GM18511 (cell line): ENCODE measurements at regions not wholly inside any gene's neighbourhood (a gene's known extent, or its start where the extent isn't known, plus 50 kb on each side); places are given as distances from the start of the nearest gene placed in this dataset.
A peak's percentile ranks its signal among the peaks of the same experiment; 100 is the strongest.

Experiments
- ATAC-seq: cut with Tn5 transposase; IDR thresholded peaks from one replicate; pipeline ENCODE4 v1.9.1; 2021; ENCODE audit warnings: mild to moderate bottlenecking, moderate library complexity; ENCODE audit not compliant: unreplicated experiment

DNA sequence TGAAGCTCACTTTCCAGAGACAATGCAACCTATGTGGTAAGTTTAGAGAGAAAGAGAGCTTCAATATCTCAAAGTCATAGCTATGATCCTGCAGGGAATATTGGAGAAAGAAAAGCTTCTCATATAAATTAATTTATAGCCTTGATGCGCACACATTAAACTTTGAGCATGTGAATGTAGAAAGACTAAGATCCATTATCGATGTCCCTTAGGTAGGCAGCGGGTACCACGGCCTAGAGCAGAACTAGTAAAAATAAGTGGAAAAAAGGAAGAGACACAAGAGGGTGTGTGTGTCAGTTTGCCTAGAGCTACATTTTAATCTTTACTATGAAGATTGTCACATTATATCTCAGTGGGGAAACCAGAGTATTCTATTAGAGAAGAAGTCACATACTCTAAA, 685.6 kb downstream of the AMY1C start:
- no peak for ATAC-seq

- ATAC-seq = no peak
These were observed 690.3 kb downstream of the AMY1C start for GRCh38 chr1:104440011-104440410.

- ATAC-seq = no peak
These were observed 707.0 kb downstream of the AMY1C start for GRCh38 chr1:104456724-104457123.

DNA sequence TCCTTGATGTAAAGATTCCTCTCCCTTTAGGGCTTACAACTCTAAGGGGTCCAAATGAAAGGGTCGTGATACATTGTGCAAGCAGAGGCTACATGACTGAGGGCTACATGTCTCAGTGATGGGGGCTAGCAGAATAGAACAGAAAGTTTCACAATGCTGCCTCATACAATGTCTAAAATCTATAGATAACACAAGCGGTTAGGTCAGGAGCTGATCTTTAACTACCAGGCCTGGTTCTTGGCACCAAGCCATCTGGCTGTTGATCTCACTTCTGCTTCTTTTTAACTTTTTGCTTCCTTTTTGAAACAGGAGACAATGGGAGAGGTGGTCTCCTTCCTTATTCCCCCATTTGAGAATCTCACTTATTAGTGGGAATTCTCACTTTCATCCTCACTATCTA, 710.2 kb downstream of the AMY1C start:
- ATAC-seq = no peak

GRCh38 chr1:104460880-104461279, 711.2 kb downstream of the AMY1C start:
- no peak for ATAC-seq

GRCh38 chr1:104463126-104463697, 713.5 kb downstream of the AMY1C start:
- no peak for ATAC-seq

DNA sequence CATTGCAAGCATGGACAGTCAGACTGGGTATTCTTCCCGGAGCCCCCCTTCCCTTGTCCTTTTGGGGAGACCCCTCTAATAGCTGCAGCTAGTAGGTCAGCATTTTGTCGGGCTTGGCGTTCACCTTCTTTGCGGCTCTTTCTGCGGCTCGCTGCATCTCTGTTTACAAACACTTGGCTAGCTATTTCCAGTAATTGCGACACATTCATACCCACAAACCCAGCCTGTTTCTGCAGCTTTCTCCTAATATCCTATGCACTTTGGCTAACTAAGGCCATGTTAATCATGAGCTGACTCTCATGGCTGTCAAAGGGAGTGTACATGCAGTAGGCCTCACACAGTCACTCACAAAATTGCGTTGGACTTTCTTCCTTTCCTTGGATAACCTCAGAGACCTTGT, 716.4 kb downstream of the AMY1C start:
- ATAC-seq = no peak

DNA sequence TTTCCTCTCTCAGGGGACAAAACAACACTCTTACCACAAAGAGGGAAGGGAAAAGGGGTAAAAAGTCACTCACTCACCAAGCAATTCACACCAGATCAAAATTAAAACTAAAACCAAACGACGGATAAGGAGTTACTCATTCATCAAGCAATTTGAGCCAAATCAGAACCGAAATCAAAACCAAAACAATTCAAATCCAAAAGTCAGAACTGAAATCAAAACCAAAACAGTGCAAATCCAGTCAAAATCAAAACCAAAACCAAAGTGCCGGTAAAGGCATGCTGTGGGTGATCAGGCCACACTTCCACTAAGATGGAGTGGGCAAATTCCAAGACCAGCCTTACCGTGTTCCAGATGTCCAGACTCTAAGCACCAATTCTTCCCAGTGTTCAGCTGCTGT, 717.9 kb downstream of the AMY1C start:
- peak; percentile 67 for ATAC-seq

DNA sequence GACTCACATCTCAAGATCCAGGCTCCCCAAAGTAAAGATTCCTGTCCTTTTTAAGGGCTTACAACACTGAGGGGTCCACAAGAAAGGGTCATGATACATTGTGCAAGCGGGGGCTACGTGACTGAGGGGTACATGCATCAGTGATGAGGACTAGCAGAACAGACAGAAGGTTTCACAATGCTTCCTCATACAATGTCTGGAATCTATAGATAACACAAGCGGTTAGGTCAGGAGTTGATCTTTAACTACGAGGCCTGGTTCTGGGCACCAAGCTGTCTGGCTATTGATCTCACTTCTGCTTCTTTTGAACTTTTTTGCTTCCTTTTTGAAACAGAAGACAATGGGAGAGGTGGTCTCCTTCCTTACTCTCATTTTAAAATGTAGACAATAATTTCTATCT, 718.6 kb downstream of the AMY1C start:
- peak; percentile 63 for ATAC-seq

DNA sequence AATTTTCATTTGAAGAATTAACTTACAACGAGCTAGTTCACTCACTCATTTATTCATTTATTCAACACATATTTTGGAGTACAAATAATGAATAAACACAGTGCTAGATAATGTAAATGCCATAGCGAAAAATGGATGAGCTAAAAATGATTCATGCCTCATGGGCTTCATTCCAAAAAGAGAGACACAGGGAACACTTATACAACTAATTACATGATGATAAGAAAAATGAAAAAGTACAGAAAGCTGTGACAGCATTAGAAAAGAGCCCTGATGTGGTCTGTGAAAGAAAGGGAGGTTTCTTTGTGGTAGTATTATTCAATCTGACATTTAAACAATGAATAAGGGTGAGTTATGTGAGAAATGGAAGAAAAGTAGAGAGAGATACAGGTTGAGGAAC, 726.4 kb downstream of the AMY1C start:
- ATAC-seq = no peak

DNA sequence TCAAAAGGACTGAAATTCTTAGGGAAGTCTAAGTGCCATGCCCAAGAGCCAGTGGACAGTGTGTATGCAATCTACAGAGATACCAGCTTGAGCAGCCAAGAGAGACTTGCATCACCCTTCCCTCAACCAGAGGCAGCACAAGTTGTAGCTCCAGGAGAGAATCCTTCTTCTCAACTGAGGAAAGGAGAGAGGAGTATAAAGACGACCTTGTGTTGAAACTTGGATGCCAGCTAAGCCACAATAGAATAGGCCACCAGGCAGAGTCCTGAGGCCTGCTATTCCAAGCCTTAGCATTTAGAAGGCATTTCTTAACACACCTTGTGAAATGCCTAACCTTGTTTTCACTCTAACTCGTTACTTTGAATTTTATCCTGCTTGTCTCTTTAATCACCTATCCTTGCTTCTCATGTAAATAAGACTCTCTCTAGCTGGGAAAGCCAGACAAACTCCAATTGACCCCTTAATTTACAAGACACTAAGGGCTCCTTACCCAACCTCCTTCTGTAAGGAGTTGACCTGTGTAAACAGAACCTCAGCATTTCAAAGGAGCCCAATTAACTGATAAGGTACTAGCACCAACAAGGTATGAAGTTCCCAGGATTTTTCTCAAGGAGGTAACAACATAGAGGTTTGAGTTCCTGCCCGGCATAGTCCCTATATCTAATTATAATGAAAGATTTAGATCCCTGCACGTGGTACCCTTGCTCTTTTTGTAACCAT, 738.8 kb downstream of the AMY1C start:
- no peak for ATAC-seq

DNA sequence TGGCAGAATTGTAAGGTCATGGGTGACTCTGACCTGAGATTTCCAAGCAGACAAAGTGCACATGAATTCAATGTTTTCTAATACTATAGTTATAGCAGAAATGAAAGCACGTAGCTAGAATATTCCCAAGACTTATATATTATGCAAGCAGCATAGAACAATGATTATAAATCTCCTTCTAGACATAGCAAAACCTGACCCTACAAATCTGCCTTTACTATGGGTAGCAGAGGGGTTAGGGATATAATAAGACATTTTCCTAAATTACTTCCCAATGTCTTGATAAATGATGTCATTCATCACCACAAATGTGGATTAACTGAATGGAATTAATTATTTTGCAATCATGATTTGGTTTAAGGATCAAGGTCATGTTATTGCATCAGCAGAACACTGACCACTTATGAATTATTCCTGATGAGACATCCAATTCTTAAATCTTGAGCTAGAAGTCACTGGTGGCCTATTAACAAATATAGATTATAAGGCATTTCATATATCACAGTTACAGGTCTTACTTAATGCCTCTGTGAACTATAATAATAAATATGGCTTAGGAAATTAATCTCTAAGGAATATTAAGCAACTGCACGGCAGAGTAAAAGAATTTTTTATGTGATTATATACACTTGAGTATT, 776.6 kb downstream of the AMY1C start:
- no peak for ATAC-seq

GRCh38 chr1:104531990-104532389, 782.3 kb downstream of the AMY1C start:
- ATAC-seq = no peak

GRCh38 chr1:104574620-104575019, 824.9 kb downstream of the AMY1C start:
- no peak for ATAC-seq

DNA sequence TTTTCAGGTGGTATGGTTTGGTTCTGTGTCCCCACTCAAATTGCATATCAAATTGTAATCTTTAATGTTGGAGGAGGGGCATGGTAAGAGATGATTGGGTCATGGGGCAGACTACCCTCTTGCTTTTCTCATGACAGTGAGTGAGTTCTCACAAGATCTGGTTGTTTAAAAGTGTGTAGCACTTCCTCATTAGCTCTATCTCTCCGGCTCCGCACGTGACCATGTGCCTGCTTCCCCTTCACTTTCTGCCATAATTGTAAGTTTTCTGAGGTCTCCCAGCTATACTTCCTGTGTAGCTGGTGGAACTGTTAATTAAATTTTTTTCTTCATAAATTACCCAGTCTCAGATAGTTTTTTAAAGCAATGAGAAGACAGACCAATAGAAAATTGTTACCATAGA, 843.2 kb downstream of the AMY1C start:
- peak; percentile 71 for ATAC-seq

DNA sequence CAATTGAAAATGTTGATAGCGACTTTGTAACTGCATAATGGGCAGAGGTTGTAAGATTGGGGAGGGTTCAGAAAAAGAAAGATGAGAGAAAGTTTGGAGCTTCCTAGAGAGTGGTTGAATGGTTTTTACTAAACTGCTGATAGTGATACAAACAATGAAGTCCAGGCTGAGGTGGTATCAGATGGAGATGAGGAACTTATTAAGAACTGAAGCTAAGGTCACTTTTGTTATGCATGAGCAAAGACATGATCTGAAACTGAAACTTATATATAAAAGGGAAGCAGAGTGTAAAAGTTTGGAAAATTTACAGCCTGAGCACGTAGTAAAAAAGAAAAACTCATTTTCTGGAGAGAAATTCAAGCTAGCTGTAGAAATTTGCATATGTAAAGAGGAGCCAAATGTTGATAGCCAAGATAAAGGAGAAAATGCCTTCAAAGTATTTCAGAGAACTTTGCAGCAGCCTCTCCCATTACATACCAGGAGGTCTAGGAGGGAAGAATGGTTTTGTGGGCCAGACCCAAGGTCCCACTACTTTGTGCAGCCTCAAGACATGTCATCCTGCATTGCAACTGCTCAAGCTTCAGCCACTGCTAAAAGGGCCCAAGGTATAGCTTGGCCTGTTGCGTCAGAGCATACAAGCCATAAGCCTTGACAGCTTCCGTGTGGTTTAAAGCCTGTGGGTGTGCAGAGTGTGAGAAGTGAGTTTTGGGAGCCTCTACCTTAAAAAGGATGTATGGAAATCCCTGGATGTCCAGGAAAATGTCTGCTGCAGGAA, 843.9 kb downstream of the AMY1C start:
- peak; percentile 81 for ATAC-seq

- no peak for ATAC-seq
These were observed 867.8 kb downstream of the AMY1C start for GRCh38 chr1:104617474-104617873.

- no peak for ATAC-seq
These were observed 871.5 kb downstream of the AMY1C start for GRCh38 chr1:104621221-104621620.

DNA sequence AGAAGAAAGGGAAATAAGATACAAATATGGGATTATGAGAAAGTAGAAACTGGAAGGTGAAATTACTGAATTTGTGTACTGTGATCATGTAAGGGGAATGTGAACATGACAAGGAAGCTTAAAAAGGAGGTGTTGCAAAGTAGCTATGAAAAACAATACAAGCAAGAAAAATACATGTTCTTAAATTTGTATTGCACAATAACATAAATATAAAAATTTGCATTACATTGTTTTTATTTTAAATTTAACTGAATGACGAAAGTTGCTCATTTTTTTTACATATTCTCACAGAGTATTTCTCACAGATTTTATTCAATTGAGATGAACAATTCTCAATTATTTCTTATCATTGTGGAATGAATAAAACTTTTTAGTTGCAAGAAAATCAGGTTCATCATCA, 874.8 kb downstream of the AMY1C start:
- no peak for ATAC-seq

- no peak for ATAC-seq
These were observed 879.9 kb downstream of the AMY1C start for GRCh38 chr1:104629589-104629988.

DNA sequence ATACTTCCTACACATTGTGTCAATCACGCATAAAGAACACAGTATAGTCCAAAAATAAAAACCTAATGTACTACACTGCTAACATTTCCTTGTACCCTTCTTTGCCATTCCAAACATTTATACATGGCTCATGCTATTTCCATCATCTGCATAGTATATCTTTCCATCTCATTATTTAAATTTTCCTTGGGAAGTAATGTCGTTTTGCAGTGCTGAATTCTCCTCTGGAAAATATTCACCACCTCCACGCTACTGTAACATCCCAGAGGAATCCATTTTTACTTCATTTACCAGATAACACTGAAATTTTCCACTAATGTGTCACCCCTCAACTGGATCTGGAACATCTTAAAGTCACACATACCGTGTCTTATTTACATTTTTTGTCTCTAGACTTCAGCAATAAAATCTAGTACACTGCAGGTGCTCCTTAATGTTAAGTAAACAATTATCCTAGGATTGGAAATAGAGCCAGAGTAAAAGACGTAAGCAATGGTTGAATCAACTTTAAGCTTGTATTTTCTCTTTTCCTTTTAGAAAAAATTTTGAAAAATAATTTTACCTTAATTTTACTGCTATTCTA, 881.0 kb downstream of the AMY1C start:
- no peak for ATAC-seq
